LNCaP clone FGC (cell line): ENCODE measurements at regions not wholly inside any gene's neighbourhood (a gene's known extent, or its start where the extent isn't known, plus 50 kb on each side); places are given as distances from the start of the nearest gene placed in this dataset.
"Not testable (repeated sequence)": the region's sequence is repeated elsewhere in the genome, so short reads cannot be mapped to it uniquely, and the experiment has no call there.

ENCODE experiments used
- DNase-seq: peaks from one replicate; pipeline ENCODE4 v3.0.0-alpha.2; 2011; ENCODE audit warnings: low read depth
- H3K4me3 ChIP-seq: 2 replicates; pipeline ENCODE4 v1.5.1; 2011; ENCODE audit warnings: mild to moderate bottlenecking, low read depth, low read length, control low read depth
- CTCF ChIP-seq: IDR thresholded peaks from 2 replicates; pipeline ENCODE4 v1.5.1; 2012; ENCODE audit warnings: mild to moderate bottlenecking; ENCODE audit not compliant: control insufficient read depth, insufficient read depth; ENCODE audit errors: extremely low read depth

GRCh38 chr7:51878865-51879264 lies 562.3 kb upstream of the COBL start:
- no peak for TF ChIP-seq CTCF
- no peak for DNase-seq
- H3K4me3 ChIP-seq, result no peak overlapping the region

- DNase-seq, result no peak
- TF ChIP-seq CTCF, result no peak
- H3K4me3 ChIP-seq, result no peak overlapping the region
Observed at GRCh38 chr7:51869452-51869851, 552.8 kb upstream of the COBL start.

- no peak for DNase-seq
- H3K4me3 ChIP-seq, result no peak overlapping the region
- TF ChIP-seq CTCF, result no peak
Observed at GRCh38 chr7:51867117-51867516, 550.5 kb upstream of the COBL start.

GRCh38 chr7:51860305-51860704 lies 543.7 kb upstream of the COBL start:
- H3K4me3 ChIP-seq, result no peak overlapping the region
- no peak for TF ChIP-seq CTCF
- peak; percentile 70 for DNase-seq

- DNase-seq, result no peak
- no peak overlapping the region for H3K4me3 ChIP-seq
- no peak for TF ChIP-seq CTCF
Observed at GRCh38 chr7:51850126-51850525, 533.5 kb upstream of the COBL start.

- no peak for DNase-seq
- H3K4me3 ChIP-seq, result no peak overlapping the region
- TF ChIP-seq CTCF, result no peak
Observed at GRCh38 chr7:51847461-51848134, 531.0 kb upstream of the COBL start.

GRCh38 chr7:51839130-51839529 lies 522.5 kb upstream of the COBL start:
- not testable (repeated sequence) for H3K4me3 ChIP-seq, DNase-seq
